ENCODE measurements at regions not wholly inside any gene's neighbourhood (a gene's known extent, or its start where the extent isn't known, plus 50 kb on each side); places are given as distances from the start of the nearest gene placed in this dataset.

DNA sequence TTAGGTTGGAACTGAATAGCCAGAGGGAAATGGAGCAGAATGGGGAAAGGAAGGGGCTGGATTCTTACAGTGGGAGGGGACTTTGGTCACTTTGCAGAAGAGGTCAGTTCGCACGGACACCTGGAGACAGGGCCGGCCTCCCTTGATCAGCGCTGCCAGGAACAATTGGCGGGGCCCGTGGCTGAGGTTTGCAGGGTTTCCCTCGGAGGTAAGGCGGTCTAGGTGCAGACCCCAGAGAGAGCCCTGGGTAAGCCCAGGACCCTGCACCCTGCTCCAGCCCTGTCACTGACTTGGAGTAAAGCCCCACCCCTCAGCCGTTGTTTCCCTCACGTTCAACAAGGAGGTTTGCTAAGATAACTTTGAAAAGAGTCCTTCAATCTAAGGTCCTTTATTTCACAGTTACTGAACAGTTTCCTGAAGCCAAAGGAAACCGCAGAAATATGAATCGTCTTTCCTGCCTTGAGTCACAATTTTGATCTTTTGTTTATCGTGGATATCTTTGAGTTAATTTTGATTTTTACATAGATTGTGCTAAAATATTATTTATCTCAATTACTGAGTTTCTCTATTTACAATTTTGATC is 231.4 kb upstream of the RTL1 start:
- Histone ChIP-seq H3K4me2 (replicated peaks; ENCODE audit: extremely low read depth, low read length, poor library complexity, severe bottlenecking) (no peak overlapping the region), H3K4me1 (ENCODE audit: control insufficient read depth in 1 of 2, insufficient read depth in 2 of 2, low read length in 2 of 2) (peaks cover 5% of the 10 kb centered on the region in 2 donors), H3K9me3 (replicated peaks in 1 of 2; ENCODE audit: control insufficient read depth in 1 of 2, insufficient read depth in 1 of 2, low read length in 2 of 2) (no peaks in the 10 kb centered on the region), H3K4me3 (replicated peaks in 1 of 3; ENCODE audit: low read depth in 2 of 3, low read length in 3 of 3) (no peak overlapping the region), H4K20me1 (ENCODE audit: insufficient read depth, low read length) (no peaks in the 10 kb centered on the region), H3K27ac (ENCODE audit: low read depth in 1 of 2, low read length in 2 of 2) (no peak overlapping the region), H3K36me3 (replicated peaks in 1 of 2; ENCODE audit: control insufficient read depth in 1 of 2, insufficient read depth in 2 of 2, low read length in 2 of 2) (no peaks in the 10 kb centered on the region), H3K9ac (ENCODE audit: insufficient read depth, low read length, poor library complexity, severe bottlenecking) (peak overlapping the region; percentile 15), H2AFZ (ENCODE audit: insufficient read depth, low read depth, low read length, poor library complexity, severe bottlenecking) (peak overlapping the region; percentile 37), H3K27me3 (ENCODE audit: control insufficient read depth in 2 of 2, insufficient read depth in 2 of 2, low read length in 2 of 2) (peaks cover 0 to 2% of the 10 kb centered on the region in 2 donors), H3K79me2 (ENCODE audit: insufficient read depth, low read length) (no peaks in the 10 kb centered on the region)
- Mint-ChIP-seq H3K27me3 (ENCODE audit: low read depth in 3 of 3) (peaks cover 5 to 10% (median 9%) of the 10 kb centered on the region in 3 donors), H3K4me1 (peaks cover 12% of the 10 kb centered on the region), H3K9me3 (peaks cover 0 to 2% (median under 1%) of the 10 kb centered on the region in 7 donors), H3K36me3 (no peaks in the 10 kb centered on the region), H3K4me3 (peak overlapping the region in 1 of 2 donors; percentile 36), H3K27ac (peak overlapping the region in 1 of 7 donors; percentile 68)
- no peak for DNase-seq
- TF ChIP-seq, protein P1, sequence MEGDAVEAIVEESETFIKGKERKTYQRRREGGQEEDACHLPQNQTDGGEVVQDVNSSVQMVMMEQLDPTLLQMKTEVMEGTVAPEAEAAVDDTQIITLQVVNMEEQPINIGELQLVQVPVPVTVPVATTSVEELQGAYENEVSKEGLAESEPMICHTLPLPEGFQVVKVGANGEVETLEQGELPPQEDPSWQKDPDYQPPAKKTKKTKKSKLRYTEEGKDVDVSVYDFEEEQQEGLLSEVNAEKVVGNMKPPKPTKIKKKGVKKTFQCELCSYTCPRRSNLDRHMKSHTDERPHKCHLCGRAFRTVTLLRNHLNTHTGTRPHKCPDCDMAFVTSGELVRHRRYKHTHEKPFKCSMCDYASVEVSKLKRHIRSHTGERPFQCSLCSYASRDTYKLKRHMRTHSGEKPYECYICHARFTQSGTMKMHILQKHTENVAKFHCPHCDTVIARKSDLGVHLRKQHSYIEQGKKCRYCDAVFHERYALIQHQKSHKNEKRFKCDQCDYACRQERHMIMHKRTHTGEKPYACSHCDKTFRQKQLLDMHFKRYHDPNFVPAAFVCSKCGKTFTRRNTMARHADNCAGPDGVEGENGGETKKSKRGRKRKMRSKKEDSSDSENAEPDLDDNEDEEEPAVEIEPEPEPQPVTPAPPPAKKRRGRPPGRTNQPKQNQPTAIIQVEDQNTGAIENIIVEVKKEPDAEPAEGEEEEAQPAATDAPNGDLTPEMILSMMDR (IDR thresholded peaks at IDR 0.05): no peak
- 38% methylated on average over 10 of the region's 13 CpGs for WGBS (ENCODE audit: insufficient coverage)
- intact Hi-C loops (cut with micrococcal nuclease): no loop called here

DNA sequence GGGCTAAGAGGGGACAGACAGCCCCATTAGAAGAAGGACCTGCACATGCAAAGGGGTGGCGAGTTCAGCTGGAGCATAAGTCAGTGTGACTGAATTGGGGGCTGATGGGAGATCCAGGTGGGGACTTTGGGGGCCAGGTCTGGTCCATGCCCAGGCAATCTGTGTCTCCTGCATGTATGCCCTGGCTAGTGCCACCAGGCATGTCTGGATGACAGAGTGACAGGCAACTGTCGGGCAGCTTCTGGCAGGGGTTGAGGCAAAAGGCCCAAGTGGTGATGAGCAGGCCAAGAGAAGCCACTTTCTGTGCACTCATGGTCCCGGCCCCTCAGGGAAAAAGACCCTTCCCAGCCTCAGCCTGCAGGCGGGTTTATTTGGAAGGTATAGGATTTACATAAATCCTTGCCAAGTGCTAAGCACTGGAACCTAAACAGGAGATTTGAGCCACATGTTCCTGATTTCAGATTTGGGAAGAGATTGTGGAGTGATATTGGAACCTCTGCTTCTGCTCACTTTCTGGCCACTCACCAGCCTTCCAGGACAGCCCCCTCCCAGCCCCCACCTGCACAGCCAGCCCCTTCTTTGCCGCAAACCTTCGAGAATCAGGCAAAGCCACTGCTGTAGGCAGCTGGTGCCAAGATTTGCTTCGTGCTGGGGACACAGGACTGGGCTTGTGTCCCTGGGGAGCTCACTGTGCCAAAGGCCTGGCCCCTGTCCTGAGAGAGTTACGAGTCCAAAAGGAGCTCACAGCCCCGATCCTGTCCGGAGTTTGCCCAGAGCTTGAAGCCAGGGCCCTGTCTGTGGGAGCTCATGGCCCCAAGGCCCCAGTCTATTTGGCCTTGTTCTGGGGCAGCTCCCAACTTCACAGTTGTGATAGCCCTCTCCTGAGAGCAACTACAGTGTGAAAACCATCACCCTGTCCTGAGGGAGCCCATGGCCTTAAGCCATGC is 232.5 kb upstream of the RTL1 start:
- Histone ChIP-seq H3K27ac (ENCODE audit: low read depth in 1 of 2, low read length in 2 of 2) (no peak overlapping the region), H4K20me1 (ENCODE audit: insufficient read depth, low read length) (no peaks in the 10 kb centered on the region), H3K36me3 (replicated peaks in 1 of 2; ENCODE audit: control insufficient read depth in 1 of 2, insufficient read depth in 2 of 2, low read length in 2 of 2) (no peaks in the 10 kb centered on the region), H3K9me3 (replicated peaks in 1 of 2; ENCODE audit: control insufficient read depth in 1 of 2, insufficient read depth in 1 of 2, low read length in 2 of 2) (no peaks in the 10 kb centered on the region), H3K27me3 (ENCODE audit: control insufficient read depth in 2 of 2, insufficient read depth in 2 of 2, low read length in 2 of 2) (peaks cover 0 to 2% of the 10 kb centered on the region in 2 donors), H3K79me2 (ENCODE audit: insufficient read depth, low read length) (no peaks in the 10 kb centered on the region), H3K9ac (ENCODE audit: insufficient read depth, low read length, poor library complexity, severe bottlenecking) (no peak overlapping the region), H3K4me1 (ENCODE audit: control insufficient read depth in 1 of 2, insufficient read depth in 2 of 2, low read length in 2 of 2) (peaks cover 5% of the 10 kb centered on the region in 2 donors), H3K4me3 (replicated peaks in 1 of 3; ENCODE audit: low read depth in 2 of 3, low read length in 3 of 3) (no peak overlapping the region), H3K4me2 (replicated peaks; ENCODE audit: extremely low read depth, low read length, poor library complexity, severe bottlenecking) (no peak overlapping the region), H2AFZ (ENCODE audit: insufficient read depth, low read depth, low read length, poor library complexity, severe bottlenecking) (no peak overlapping the region)
- Mint-ChIP-seq H3K4me1 (peaks cover 12% of the 10 kb centered on the region), H3K4me3 (no peak overlapping the region), H3K27ac (no peak overlapping the region), H3K36me3 (no peaks in the 10 kb centered on the region), H3K9me3 (peaks cover 0 to 5% (median 2%) of the 10 kb centered on the region in 7 donors), H3K27me3 (ENCODE audit: low read depth in 3 of 3) (peaks cover 2 to 3% (median 2%) of the 10 kb centered on the region in 3 donors)
- 93% methylated on average over 10 of the region's 10 CpGs for WGBS (ENCODE audit: insufficient coverage)
- TF ChIP-seq, protein P1 (IDR thresholded peaks at IDR 0.05): no peak
- peak in 1 of 3 donors; percentile 1 for DNase-seq
- intact Hi-C loops (cut with micrococcal nuclease): no loop called here

Measured in CD14-positive monocyte (primary cell).